Urothelium cell line (cell line): ENCODE measurements at regions not wholly inside any gene's neighbourhood (a gene's known extent, or its start where the extent isn't known, plus 50 kb on each side); places are given as distances from the start of the nearest gene placed in this dataset.

Source experiments
- DNase-seq: peaks from one replicate; pipeline ENCODE4 v3.0.0; 2011; ENCODE audit warnings: low spot score, mixed read lengths
- FAIRE-seq: peaks from 2 replicates; lab custom pipeline; 2011; peaks lifted over from hg19 to GRCh38; lab: Jason Lieb, UNC

DNA sequence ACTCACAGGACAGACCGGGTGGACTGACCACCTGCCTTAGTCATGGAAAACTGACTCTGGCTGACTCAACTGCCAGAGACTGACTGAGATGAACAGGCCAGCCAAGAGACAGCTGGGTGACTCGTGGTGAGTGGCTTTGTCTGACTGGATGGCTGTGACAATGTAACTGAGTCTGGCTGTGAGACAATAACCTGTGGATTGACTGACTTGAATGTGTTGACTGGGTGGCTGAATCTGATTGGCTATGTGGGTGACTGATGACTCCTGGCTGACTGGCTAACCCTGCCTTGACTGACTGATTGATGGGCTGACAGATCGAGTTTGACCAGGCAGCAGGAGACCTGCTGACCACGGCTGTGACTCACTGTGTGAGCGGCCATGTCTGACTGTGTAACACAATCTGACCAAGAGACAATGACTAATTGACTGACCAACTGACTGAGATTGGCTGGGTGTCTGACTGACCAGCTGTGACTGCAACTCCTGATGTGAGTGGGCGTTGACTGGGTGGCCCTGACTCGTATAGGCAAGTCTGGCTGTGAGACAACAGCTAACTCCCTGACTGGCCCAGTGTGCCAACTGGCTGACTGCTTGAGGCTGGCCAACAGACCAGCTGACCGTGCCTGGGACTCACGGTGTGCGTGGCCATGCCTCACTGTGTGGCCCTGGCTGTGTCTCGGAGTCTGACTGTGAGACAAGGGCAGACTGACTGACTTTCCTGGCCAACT lies 509.1 kb downstream of the SHQ1 start:
- FAIRE-seq = peak; percentile 85

GRCh38 chr3:72338082-72338941 lies 509.9 kb downstream of the SHQ1 start:
- DNase-seq = no peak
- peak; percentile 86 for FAIRE-seq

More for the DNA sequence above, 509.1 kb downstream of the SHQ1 start:
- peak; percentile 66 for DNase-seq

GRCh38 chr3:72337480-72337855 lies 510.8 kb downstream of the SHQ1 start:
- no peak for DNase-seq
- FAIRE-seq = peak; percentile 100

DNA sequence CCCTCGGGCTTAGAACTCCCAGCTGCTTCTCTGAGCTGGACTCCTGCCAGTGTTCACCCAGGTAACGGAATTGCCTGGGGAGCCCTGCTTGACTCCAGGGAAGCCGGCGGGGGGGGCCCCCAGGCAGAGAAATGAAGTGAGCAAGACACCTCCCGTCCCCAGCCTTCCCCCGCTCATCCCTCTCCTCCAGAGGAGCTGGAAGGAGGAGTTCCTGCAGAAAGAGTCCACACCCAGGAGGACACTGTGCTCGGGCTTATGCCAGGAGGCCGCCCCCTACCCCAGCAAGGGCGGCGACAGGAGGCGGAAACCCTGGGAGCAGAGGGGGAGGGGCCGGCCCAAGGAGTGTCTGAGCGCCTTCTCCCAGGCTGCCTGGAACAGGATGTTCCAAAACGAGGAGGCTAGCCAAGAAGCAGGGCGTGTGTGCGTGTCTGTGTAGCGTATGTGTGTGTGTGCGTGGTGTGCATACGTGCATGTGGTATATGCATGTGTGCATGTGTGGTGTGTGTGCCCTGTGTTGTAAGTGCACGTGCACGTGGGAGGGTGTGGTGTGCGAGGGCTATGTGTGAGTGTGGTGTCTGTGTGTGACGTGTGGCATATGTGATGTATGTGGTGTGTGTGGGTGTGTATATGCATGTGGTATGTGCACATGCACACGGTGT lies 511.3 kb downstream of the SHQ1 start:
- no peak for FAIRE-seq
- peak; percentile 87 for DNase-seq

GRCh38 chr3:72336114-72336651 lies 512.1 kb downstream of the SHQ1 start:
- DNase-seq = no peak

DNA sequence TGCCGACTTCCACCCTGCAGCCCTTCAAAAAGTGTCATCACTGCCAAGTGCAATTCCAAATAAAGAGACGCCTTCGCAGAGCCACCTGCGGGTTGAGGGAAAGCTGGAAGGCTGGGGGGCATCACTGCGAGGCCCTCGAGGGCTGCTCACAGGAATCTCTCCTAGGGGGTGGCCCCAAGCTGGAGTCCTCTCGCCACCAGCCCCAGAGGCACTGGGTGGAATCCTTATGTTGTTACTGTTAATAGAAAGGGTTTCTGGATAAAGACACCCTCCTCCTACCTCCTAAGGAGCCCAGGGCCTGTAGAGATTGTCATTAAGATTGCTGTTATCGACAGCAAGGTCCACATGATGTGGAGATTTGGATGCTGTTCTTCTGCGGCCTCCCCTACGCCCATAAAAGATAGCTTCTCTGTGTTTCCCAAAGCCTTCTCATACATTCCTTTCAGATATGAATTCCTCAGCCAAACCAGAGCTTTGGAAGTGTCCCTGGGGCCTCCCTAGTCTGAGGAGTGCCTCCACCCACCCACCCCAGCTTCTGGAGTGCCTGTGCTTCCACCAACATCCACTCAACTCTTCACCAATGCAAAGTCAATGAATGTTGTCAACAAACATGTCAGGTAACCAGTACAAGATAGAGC lies 512.7 kb downstream of the SHQ1 start:
- FAIRE-seq = no peak
- DNase-seq = no peak

More at GRCh38 chr3:72336114-72336651, 512.1 kb downstream of the SHQ1 start:
- no peak for FAIRE-seq

GRCh38 chr3:72334681-72335457 lies 513.4 kb downstream of the SHQ1 start:
- no peak for FAIRE-seq
- DNase-seq = no peak

- DNase-seq = no peak
- FAIRE-seq = no peak
Observed at GRCh38 chr3:72332689-72333088, 515.6 kb downstream of the SHQ1 start.

- FAIRE-seq = no peak
Observed at GRCh38 chr3:72332036-72332435, 516.2 kb downstream of the SHQ1 start.

GRCh38 chr3:72331076-72331475 lies 517.2 kb downstream of the SHQ1 start:
- no peak for FAIRE-seq
- no peak for DNase-seq

More at GRCh38 chr3:72332036-72332435, 516.2 kb downstream of the SHQ1 start:
- no peak for DNase-seq

GRCh38 chr3:72329354-72329753 lies 518.9 kb downstream of the SHQ1 start:
- peak; percentile 20 for DNase-seq
- no peak for FAIRE-seq

GRCh38 chr3:72328755-72329277 lies 519.4 kb downstream of the SHQ1 start:
- DNase-seq = no peak
- no peak for FAIRE-seq

DNA sequence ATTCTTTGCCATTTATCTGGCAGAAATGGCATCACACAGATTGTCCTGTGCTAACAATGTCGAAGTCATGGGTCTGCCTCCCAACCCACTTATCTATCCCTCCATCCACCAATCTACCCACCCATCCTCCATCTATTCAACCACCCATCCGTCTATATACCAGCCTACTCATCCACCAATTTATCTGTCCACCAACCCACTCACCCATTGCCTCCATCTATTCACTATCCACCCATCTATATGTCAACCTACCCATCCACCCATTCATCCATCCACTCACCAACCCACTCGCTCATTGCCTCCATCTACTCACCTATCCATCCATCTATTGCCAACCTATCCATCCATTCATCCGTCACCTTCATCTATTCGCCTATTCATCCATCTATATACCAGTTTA lies 521.2 kb downstream of the SHQ1 start:
- no peak for FAIRE-seq

DNA sequence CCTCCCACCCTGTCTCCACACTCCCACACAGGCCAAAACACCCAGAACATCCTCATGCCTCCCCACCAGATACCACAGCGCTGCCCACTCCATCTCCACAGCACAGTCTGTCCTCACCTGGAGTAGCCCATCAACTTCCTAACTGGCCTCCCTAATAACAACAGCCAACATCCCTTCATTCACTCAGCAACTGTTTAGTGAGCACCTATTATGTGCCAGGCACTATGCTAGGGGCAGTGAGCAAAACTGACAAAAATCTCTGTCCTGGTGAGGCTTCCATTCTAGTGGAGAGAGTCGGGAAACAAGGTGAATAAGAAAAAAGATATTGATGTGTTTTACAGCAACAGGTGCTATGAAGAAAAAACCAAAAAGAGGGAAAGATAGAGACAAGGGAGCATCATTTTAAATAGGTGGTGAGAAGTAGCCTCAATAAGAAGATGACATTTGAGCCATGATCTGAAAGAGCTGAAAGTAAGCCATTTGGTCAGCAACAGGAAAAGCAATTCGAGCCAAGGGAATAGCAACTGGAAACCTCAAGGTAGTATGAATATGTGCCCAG lies 523.9 kb downstream of the SHQ1 start:
- FAIRE-seq (no peak), DNase-seq (no peak)

More for the DNA sequence above, 521.2 kb downstream of the SHQ1 start:
- DNase-seq = no peak

GRCh38 chr3:72323773-72324172 lies 524.5 kb downstream of the SHQ1 start:
- DNase-seq (no peak), FAIRE-seq (no peak)

DNA sequence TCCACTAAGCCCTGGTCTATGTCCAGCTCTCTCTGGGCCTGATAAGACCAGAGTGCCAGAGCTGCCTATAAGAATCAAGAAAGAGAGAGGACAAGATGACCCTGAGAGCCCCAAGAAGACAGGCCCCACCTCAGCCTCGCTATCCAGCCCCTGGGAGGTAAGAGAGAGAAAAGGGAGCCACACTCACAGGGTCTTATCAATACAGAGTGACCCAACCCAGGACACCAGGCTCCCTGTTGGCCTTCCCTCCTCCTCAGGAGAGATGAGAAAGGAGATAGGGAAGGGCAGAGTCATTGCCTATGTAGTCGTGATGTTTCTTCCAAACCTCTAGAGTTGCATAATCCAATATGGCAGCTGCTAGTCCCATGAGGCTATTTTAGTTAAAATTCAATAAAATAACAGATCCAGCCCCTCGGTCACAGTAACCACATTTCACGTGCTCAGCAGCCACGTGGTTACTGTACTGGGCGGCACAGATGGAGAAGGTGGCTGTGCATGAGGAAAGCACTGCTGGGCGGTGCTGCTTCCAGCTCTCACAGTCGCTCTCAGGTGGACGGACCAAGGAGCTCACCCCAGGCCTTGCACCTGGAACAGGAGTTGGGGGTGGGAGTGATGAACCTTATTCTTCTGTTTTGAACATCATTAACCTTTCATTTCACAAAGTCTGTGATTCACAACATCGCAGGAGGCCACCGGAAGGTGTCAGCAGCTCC lies 525.8 kb downstream of the SHQ1 start:
- DNase-seq (no peak), FAIRE-seq (no peak)

DNA sequence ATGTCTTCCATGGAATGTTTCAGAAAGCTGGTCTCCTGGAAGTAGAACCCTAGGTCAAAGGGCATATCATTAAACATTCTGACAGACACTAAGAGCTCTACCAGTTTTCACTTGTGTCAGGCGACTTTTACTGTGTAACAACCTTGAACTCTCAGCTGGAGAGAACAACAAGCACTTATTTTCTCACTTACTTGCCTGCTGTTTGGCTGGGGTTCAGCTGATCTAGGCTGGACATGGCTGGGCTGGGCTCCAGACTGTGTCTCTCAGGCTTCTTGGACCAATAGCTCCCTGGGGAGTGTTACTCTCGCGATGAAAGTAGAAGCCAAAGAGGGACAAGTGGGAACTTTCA lies 527.3 kb downstream of the SHQ1 start:
- DNase-seq = no peak
- FAIRE-seq = no peak

- no peak for FAIRE-seq
Observed at GRCh38 chr3:72320095-72320954, 527.9 kb downstream of the SHQ1 start.

More at GRCh38 chr3:72320095-72320954, 527.9 kb downstream of the SHQ1 start:
- no peak for DNase-seq
